ENCODE measurements at regions not wholly inside any gene's neighbourhood (a gene's known extent, or its start where the extent isn't known, plus 50 kb on each side); places are given as distances from the start of the nearest gene placed in this dataset.

- POLR2A ChIA-PET, result no interaction called here
- Histone ChIP-seq H3K27me3 (ENCODE audit: control insufficient read depth, insufficient read depth, low read length) (no peaks in the 10 kb centered on the region), H3K27ac (ENCODE audit: low read length) (no peak overlapping the region), H3K4me1 (ENCODE audit: control insufficient read depth, insufficient read depth, low read length) (no peaks in the 10 kb centered on the region), H3K4me3 (ENCODE audit: low read depth in 2 of 2, low read length in 2 of 2) (no peak overlapping the region), H3K9me3 (ENCODE audit: control insufficient read depth, insufficient read depth, low read depth, low read length) (no peaks in the 10 kb centered on the region), H3K36me3 (ENCODE audit: control insufficient read depth, insufficient read depth, low read length) (no peaks in the 10 kb centered on the region)
- BruUV-seq (replicated peaks), result no TSS peak
- no peak for ATAC-seq
- CTCF ChIA-PET, result no interaction called here
- DNase-seq (ENCODE audit: low read depth, low spot score), result no peak
- intact Hi-C loops (cut with micrococcal nuclease; ENCODE audit: unreplicated experiment) (no loop called here), in situ Hi-C loops (cut with HindIII; ENCODE audit: low pct_unique_long_range_greater_than_20kb, low sequenced_read_pairs) (no loop called here)
- TF ChIP-seq SIN3A (IDR thresholded peaks at IDR 0.05; ENCODE audit: borderline replicate concordance, insufficient read depth, low read depth, low read length) (no peak), POLR2AphosphoS5 (IDR thresholded peaks at IDR 0.05; ENCODE audit: low read depth, low read length) (no peak), CTCF (IDR thresholded peaks at IDR 0.05) (no peak), REST (IDR thresholded peaks at IDR 0.05; ENCODE audit: insufficient read depth in 1 of 2, low read depth in 2 of 2, low read length in 1 of 2) (no peak), TCF7L2 (IDR thresholded peaks at IDR 0.05; ENCODE audit: low read depth, low read length) (no peak)
These were observed 316.6 kb upstream of the RTL1 start for GRCh38 chr14:101219896-101220703.

GRCh38 chr14:101220921-101221510, 317.5 kb upstream of the RTL1 start:
- POLR2A ChIA-PET, result no interaction called here
- no peaks in the 10 kb centered on the region for H3K36me3 ChIP-seq (ENCODE audit: control insufficient read depth, insufficient read depth, low read length)
- H3K9me3 ChIP-seq (ENCODE audit: control insufficient read depth, insufficient read depth, low read depth, low read length), result no peaks in the 10 kb centered on the region
- no peak for ATAC-seq
- H3K27me3 ChIP-seq (ENCODE audit: control insufficient read depth, insufficient read depth, low read length), result no peaks in the 10 kb centered on the region
- in situ Hi-C loops (cut with HindIII; ENCODE audit: low pct_unique_long_range_greater_than_20kb, low sequenced_read_pairs) (no loop called here), intact Hi-C loops (cut with micrococcal nuclease; ENCODE audit: unreplicated experiment) (no loop called here)
- H3K4me1 ChIP-seq (ENCODE audit: control insufficient read depth, insufficient read depth, low read length), result 0 out of 2 replicates have a peak, but pooled peaks cover 2% of the 10 kb centered on the region
- CTCF ChIA-PET, result no interaction called here
- TF ChIP-seq SIN3A (IDR thresholded peaks at IDR 0.05; ENCODE audit: borderline replicate concordance, insufficient read depth, low read depth, low read length) (no peak), REST (IDR thresholded peaks at IDR 0.05; ENCODE audit: insufficient read depth in 1 of 2, low read depth in 2 of 2, low read length in 1 of 2) (no peak), TCF7L2 (IDR thresholded peaks at IDR 0.05; ENCODE audit: low read depth, low read length) (no peak), CTCF (IDR thresholded peaks at IDR 0.05) (no peak), POLR2AphosphoS5 (IDR thresholded peaks at IDR 0.05; ENCODE audit: low read depth, low read length) (no peak)
- DNase-seq (ENCODE audit: low read depth, low spot score), result no peak
- no peak overlapping the region for H3K27ac ChIP-seq (ENCODE audit: low read length)
- no peak overlapping the region for H3K4me3 ChIP-seq (ENCODE audit: low read depth in 2 of 2, low read length in 2 of 2)
- no TSS peak for BruUV-seq (replicated peaks)

All from Panc1 (cell line).